ENCODE measurements at regions not wholly inside any gene's neighbourhood (a gene's known extent, or its start where the extent isn't known, plus 50 kb on each side); places are given as distances from the start of the nearest gene placed in this dataset.

DNA sequence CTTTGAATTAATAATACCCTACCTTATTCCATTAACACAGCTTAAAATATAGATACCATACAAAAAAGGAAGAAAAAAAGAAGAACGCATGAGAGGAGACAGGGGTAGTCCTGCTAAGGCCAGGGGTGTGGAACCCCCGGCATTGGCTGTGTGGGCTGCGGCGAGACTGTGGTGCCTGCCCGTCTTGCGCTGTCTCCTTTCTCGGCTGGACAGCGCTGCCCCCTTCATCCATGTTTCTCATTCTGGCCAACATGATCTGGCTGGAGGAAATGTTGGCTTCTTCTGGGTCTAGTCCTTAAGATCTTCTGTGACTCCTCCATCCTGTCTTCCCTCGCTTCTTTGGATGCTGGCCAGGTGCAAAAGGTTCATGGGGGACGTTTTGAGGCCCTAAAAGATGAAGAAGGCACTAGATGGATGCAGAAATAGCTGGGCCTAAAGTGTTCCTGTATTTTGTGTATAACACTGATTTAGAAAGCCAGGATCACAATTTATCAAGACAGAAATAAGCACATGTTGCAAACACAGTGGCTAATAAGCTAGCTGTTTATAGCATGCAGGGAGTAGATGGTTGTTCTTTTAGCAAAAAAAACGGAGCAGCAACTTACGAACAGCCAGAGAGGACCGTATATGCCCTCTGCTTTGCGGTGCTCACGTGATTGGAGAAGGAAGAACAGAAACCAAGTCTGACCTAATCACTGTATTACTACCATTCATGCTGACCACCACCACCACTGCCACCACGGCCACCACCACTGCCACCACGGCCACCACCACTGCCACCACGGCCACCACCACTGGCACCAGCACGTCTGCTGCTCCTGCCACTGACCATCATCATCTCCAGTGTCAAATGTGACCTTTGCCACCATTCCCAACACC, 71.7 kb upstream of the ASB18 start:
- no peak overlapping the region for H3K27ac ChIP-seq
- TF ChIP-seq, protein P1, sequence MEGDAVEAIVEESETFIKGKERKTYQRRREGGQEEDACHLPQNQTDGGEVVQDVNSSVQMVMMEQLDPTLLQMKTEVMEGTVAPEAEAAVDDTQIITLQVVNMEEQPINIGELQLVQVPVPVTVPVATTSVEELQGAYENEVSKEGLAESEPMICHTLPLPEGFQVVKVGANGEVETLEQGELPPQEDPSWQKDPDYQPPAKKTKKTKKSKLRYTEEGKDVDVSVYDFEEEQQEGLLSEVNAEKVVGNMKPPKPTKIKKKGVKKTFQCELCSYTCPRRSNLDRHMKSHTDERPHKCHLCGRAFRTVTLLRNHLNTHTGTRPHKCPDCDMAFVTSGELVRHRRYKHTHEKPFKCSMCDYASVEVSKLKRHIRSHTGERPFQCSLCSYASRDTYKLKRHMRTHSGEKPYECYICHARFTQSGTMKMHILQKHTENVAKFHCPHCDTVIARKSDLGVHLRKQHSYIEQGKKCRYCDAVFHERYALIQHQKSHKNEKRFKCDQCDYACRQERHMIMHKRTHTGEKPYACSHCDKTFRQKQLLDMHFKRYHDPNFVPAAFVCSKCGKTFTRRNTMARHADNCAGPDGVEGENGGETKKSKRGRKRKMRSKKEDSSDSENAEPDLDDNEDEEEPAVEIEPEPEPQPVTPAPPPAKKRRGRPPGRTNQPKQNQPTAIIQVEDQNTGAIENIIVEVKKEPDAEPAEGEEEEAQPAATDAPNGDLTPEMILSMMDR (IDR thresholded peaks at IDR 0.05): no peak
- no peak for TF ChIP-seq ZFX (IDR thresholded peaks at IDR 0.05; ENCODE audit: borderline replicate concordance)

DNA sequence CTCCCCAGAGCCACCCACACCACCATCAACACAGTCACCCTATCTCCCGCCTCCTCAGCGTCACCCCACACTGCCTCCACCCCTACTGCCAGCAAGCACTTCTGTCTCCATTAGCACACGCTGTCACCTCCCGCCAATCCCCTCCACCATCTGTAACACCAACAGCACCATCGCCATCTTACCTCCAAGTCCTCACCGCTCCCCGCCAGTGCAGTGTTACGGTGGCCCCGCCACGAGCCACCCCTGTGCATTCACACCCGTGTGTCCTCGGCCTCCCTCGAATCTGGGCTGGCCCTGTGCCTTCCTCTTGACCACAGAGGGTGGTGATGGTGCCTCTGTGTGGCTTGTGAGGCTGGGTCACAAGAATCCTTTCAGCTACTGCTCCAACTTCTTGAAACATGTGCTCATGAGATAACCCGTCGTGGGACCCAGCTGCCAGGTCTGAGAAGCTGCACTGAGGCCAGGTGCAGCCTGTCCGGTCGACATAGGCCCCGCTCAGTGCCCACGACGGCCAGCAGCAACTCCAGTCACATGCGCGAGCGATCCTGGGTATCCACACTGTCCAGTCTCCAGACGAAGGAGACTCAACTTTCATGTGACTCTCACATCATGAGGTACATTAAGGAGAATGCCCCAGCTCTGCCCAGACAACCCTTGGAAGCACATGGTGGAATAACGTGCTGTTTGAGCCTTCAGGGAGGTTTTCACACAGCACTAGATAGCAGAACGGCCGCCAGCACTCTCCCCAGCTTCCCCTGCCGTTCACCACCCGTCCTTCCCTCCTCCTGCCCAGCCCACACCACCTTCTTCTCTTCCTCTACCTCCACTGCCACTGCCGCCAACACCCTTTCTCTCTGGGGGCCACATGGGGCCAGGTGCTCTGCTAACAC, 72.6 kb upstream of the ASB18 start:
- TF ChIP-seq, protein P1 (IDR thresholded peaks at IDR 0.05): no peak
- no peak for TF ChIP-seq ZFX (IDR thresholded peaks at IDR 0.05; ENCODE audit: borderline replicate concordance)
- H3K27ac ChIP-seq: no peak overlapping the region

DNA sequence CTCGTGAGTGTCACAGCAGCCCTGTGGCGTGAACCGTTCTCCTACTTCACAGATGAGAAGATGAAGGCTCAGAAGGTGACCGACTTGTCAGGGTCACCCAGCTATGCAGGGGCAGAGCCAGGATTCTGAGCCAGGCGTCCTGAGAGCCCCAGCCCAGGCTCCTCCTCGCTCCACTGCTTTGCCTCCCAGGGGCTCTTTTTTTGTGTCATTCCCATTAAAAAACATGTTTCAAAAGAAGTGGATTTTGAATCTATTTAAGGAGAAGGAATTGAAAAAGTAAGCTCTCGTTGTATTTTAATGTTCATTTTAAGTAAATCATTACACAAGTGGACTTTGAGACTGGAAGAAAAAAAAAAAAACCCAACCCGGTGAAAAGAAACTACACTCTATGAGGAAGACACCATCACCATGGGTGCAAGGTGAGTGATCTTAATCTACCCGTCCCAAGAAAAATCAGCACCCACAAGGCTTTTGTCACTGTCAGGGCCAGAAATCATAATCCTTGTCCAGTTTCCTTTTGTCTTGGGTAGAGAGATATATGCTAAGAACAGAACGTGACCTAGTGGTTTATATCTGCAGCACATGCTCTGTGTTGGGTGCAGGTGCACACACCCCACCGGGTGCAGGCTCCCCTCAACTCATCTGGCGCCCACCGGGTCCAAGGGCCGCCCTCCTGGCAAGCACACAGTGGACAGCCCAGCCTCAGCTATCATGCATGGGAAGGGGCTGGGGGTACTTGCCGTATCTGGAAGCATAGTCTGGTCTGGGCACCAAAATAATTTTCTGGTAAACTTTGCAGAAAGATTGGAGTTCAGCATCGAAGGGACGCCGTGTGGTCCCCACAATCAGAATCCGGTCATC, 73.5 kb upstream of the ASB18 start:
- H3K27ac ChIP-seq: no peak overlapping the region
- TF ChIP-seq ZFX (IDR thresholded peaks at IDR 0.05; ENCODE audit: borderline replicate concordance): no peak
- TF ChIP-seq, protein P1 (IDR thresholded peaks at IDR 0.05): no peak

DNA sequence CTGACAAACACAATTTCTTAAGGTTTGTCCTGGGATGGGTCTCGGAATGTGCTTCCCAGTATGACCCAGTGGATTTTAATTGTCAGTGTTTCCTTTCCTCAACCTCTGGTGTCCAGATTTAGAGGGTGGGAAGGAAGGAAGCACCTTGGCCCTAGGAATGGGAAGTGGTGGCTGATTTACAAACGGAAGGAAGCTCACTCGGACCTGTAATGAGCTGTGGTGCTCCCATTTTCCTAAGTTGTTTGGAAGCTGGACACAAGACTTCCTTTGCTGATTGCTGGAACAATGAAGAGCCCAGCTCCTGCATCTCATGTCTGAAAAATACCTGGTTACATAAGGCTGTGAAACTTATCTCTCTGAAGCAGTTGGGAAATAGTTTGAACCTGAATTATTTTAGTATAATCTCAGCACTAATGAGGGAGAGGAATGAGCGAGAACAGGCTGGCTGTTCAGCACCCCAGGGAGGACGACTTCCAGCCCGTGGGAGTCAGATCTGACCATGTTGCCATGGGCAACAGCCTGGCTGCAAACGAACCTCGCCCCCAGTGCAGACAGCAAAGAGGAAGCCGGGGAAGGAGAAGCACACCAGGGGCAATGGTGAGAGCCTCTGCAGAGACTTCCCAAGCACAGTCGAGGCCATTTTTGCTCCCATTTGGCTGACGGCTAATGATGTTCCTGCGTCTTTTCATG, 74.4 kb upstream of the ASB18 start:
- no peak overlapping the region for H3K27ac ChIP-seq
- TF ChIP-seq, protein P1 (IDR thresholded peaks at IDR 0.05): no peak
- no peak for TF ChIP-seq ZFX (IDR thresholded peaks at IDR 0.05; ENCODE audit: borderline replicate concordance)

DNA sequence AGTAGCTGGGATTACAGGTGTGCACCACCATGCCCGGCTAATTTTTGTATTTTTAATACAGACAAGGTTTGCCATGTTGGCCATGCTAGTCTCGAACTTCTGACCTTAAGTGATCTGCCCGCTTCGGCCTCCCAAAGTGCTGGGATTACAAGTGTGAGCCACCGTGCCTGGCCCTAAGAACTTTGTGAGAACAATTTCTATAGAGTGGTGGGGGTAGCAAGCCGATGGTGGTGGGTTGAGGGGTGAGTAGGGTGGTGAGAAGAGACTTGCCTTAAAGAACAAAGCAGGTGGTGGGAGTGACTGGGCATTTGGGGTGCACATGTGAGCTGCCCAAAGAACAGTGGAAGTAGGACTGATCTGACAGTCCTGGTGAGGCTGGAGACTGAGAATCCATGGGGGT, 76.0 kb upstream of the ASB18 start:
- TF ChIP-seq, protein P1 (IDR thresholded peaks at IDR 0.05): no peak
- no peak for TF ChIP-seq ZFX (IDR thresholded peaks at IDR 0.05; ENCODE audit: borderline replicate concordance)
- no peak overlapping the region for H3K27ac ChIP-seq

DNA sequence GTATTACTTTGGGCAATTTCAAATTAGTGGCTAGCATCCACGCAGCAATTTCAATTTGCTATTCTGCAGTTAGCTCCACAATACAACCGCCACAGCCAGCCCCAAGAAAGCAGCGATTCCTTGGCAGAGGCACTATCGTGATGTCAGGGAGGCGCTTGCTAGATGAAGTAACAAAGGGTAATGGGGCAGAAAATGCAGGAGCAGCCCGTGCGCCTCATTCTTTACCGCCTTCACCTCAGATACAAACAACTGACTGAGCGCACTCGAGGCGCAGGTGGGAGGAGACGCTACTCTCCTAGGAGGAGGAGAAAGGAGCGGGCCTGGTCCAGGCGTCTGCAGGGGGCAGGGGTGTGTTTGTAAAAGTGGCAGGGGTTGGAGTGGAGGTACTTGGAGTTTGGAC, 76.9 kb upstream of the ASB18 start:
- H3K27ac ChIP-seq: no peak overlapping the region
- TF ChIP-seq, protein P1 (IDR thresholded peaks at IDR 0.05): no peak
- TF ChIP-seq ZFX (IDR thresholded peaks at IDR 0.05; ENCODE audit: borderline replicate concordance): no peak
